Peyer's patch (tissue), 4 donors: ENCODE measurements at regions not wholly inside any gene's neighbourhood (a gene's known extent, or its start where the extent isn't known, plus 50 kb on each side); places are given as distances from the start of the nearest gene placed in this dataset.

Experiments used
- CTCF ChIP-seq, 6 experiments: fragments of 450-650 bp in 4 of 6; fragments of 200-600 bp in 2 of 6; sonication (generic) in 1 of 6; IDR thresholded peaks; one replicate each; pipeline ENCODE4 v1.5.1; 2017 to 2019; ENCODE audit warnings: antibody characterized with exemption in 6 of 6, mild to moderate bottlenecking in 3 of 6, moderate library complexity in 1 of 6
- POLR2A ChIP-seq, 2 donors: fragments of 450-650 bp; IDR thresholded peaks; one replicate each; pipeline ENCODE4 v1.5.1; 2017; ENCODE audit warnings: antibody characterized with exemption in 2 of 2, mild to moderate bottlenecking in 2 of 2, moderate library complexity in 2 of 2

- TF ChIP-seq CTCF (IDR thresholded peaks at IDR 0.05) (no peak), POLR2A (IDR thresholded peaks at IDR 0.05) (no peak)
Measured at GRCh38 chrX:20712811-20713210, 446.1 kb upstream of the RPS6KA3 start.
